Transverse colon (tissue), 3 donors: ENCODE measurements at regions not wholly inside any gene's neighbourhood (a gene's known extent, or its start where the extent isn't known, plus 50 kb on each side); places are given as distances from the start of the nearest gene placed in this dataset.
"Not testable (repeated sequence)": the region's sequence is repeated elsewhere in the genome, so short reads cannot be mapped to it uniquely, and the experiment has no call there.

Experiments
- POLR2A ChIP-seq: fragments of 450-650 bp; IDR thresholded peaks from one replicate; pipeline ENCODE4 v1.6.1; 2016; ENCODE audit warnings: antibody characterized with exemption, mild to moderate bottlenecking, moderate library complexity
- TF ChIP-seq, protein P1 (sequence below), 5 experiments: fragments of 200-600 bp in 3 of 5; fragments of 450-650 bp in 2 of 5; sonication (generic) in 3 of 5; IDR thresholded peaks; 1 replicate in 2 of 5; 2 replicates in 3 of 5; pipeline ENCODE4 v1.5.1; 2016 to 2017; ENCODE audit warnings: antibody characterized with exemption in 5 of 5, inconsistent platforms in 3 of 5, mild to moderate bottlenecking in 2 of 5, moderate library complexity in 1 of 5

DNA sequence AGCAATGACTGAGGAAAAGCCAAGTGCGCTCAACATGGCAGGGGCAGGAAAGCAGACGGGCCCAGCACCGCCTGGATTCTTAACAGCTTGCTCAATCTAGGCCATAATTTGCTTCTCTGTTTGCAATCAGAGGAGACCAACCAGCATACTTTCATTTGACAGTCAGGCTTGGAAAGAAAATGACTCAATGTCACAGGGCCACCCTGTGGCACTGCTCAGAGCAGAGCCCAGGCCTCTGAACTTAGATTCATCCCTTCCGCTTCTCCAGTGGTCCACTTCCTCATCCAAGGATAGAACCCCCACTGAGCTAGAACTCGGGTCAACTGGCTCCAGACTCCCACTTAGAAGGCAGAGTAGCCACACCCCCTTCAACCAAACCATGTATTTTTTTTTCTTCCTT lies 65.6 kb downstream of the CLEC18A start:
- TF ChIP-seq, protein P1, sequence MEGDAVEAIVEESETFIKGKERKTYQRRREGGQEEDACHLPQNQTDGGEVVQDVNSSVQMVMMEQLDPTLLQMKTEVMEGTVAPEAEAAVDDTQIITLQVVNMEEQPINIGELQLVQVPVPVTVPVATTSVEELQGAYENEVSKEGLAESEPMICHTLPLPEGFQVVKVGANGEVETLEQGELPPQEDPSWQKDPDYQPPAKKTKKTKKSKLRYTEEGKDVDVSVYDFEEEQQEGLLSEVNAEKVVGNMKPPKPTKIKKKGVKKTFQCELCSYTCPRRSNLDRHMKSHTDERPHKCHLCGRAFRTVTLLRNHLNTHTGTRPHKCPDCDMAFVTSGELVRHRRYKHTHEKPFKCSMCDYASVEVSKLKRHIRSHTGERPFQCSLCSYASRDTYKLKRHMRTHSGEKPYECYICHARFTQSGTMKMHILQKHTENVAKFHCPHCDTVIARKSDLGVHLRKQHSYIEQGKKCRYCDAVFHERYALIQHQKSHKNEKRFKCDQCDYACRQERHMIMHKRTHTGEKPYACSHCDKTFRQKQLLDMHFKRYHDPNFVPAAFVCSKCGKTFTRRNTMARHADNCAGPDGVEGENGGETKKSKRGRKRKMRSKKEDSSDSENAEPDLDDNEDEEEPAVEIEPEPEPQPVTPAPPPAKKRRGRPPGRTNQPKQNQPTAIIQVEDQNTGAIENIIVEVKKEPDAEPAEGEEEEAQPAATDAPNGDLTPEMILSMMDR (IDR thresholded peaks at IDR 0.05), result not testable (repeated sequence)
- not testable (repeated sequence) for TF ChIP-seq POLR2A
